ENCODE measurements at regions not wholly inside any gene's neighbourhood (a gene's known extent, or its start where the extent isn't known, plus 50 kb on each side); places are given as distances from the start of the nearest gene placed in this dataset.

GRCh38 chr4:3352941-3353594 is 60.2 kb downstream of the RGS12 start:
- no peak for TF ChIP-seq FOXM1 (IDR thresholded peaks at IDR 0.05; ENCODE audit: borderline replicate concordance, low read depth)
- TF ChIP-seq TEAD4 (IDR thresholded peaks at IDR 0.05): no peak
- no peak for TF ChIP-seq MAX (IDR thresholded peaks at IDR 0.05)
- TF ChIP-seq YY1 (IDR thresholded peaks at IDR 0.05; ENCODE audit: low read depth): no peak
- no peak for TF ChIP-seq RAD21 (IDR thresholded peaks at IDR 0.05; ENCODE audit: low read depth)
- no peak for TF ChIP-seq REST (IDR thresholded peaks at IDR 0.05; ENCODE audit: low read depth)
- TF ChIP-seq TCF12 (IDR thresholded peaks at IDR 0.05; ENCODE audit: low read depth): no peak
- TF ChIP-seq CEBPB (IDR thresholded peaks at IDR 0.05): no peak
- TF ChIP-seq ZBTB7A (IDR thresholded peaks at IDR 0.05; ENCODE audit: low read depth): no peak
- TF ChIP-seq, protein P1, sequence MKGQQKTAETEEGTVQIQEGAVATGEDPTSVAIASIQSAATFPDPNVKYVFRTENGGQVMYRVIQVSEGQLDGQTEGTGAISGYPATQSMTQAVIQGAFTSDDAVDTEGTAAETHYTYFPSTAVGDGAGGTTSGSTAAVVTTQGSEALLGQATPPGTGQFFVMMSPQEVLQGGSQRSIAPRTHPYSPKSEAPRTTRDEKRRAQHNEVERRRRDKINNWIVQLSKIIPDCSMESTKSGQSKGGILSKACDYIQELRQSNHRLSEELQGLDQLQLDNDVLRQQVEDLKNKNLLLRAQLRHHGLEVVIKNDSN (IDR thresholded peaks at IDR 0.05): no peak
- no peak for TF ChIP-seq TAF1 (IDR thresholded peaks at IDR 0.05; ENCODE audit: low read depth)
- no peak for TF ChIP-seq CREB1 (IDR thresholded peaks at IDR 0.05; ENCODE audit: low read depth)
- no peak for TF ChIP-seq NFIC (IDR thresholded peaks at IDR 0.05)
- TF ChIP-seq EP300 (IDR thresholded peaks at IDR 0.05; ENCODE audit: borderline replicate concordance): no peak

- TF ChIP-seq MAX (IDR thresholded peaks at IDR 0.05) (no peak), EP300 (IDR thresholded peaks at IDR 0.05; ENCODE audit: borderline replicate concordance) (no peak), FOXM1 (IDR thresholded peaks at IDR 0.05; ENCODE audit: borderline replicate concordance, low read depth) (no peak), RAD21 (IDR thresholded peaks at IDR 0.05; ENCODE audit: low read depth) (no peak), TCF12 (IDR thresholded peaks at IDR 0.05; ENCODE audit: low read depth) (no peak), ZBTB7A (IDR thresholded peaks at IDR 0.05; ENCODE audit: low read depth) (no peak), REST (IDR thresholded peaks at IDR 0.05; ENCODE audit: low read depth) (no peak), YY1 (IDR thresholded peaks at IDR 0.05; ENCODE audit: low read depth) (no peak), CEBPB (IDR thresholded peaks at IDR 0.05) (no peak), CREB1 (IDR thresholded peaks at IDR 0.05; ENCODE audit: low read depth) (no peak), TAF1 (IDR thresholded peaks at IDR 0.05; ENCODE audit: low read depth) (no peak), EGR1 (IDR thresholded peaks at IDR 0.05) (no peak), TEAD4 (IDR thresholded peaks at IDR 0.05) (no peak)
- TF ChIP-seq, protein P1 (IDR thresholded peaks at IDR 0.05): no peak
These were observed 61.1 kb downstream of the RGS12 start for GRCh38 chr4:3353752-3354454.

DNA sequence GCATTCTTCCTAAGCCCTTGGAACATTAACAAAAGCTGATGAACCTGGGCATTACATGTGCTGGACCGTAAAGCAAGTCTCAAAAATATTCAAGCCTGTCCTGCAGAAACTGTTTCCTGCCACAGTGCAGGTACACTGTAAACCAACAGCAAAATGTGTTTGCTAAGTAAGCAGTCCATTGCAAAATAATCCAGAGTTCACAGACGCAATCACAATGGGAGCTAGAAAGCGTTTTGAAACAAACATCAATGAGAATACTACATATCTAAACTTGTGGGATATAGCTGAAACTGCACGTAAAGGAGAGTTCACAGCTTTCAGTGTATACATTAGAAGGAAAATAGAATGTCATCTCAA is 61.6 kb downstream of the RGS12 start:
- TF ChIP-seq TAF1 (IDR thresholded peaks at IDR 0.05; ENCODE audit: low read depth) (no peak), ZBTB7A (IDR thresholded peaks at IDR 0.05; ENCODE audit: low read depth) (no peak), TEAD4 (IDR thresholded peaks at IDR 0.05) (no peak), EP300 (IDR thresholded peaks at IDR 0.05; ENCODE audit: borderline replicate concordance) (no peak), MAX (IDR thresholded peaks at IDR 0.05) (no peak), YY1 (IDR thresholded peaks at IDR 0.05; ENCODE audit: low read depth) (no peak), CEBPB (IDR thresholded peaks at IDR 0.05) (no peak), CREB1 (IDR thresholded peaks at IDR 0.05; ENCODE audit: low read depth) (no peak), FOXM1 (IDR thresholded peaks at IDR 0.05; ENCODE audit: borderline replicate concordance, low read depth) (no peak), NFIC (IDR thresholded peaks at IDR 0.05) (no peak), RAD21 (IDR thresholded peaks at IDR 0.05; ENCODE audit: low read depth) (no peak), TCF12 (IDR thresholded peaks at IDR 0.05; ENCODE audit: low read depth) (no peak), EGR1 (IDR thresholded peaks at IDR 0.05) (no peak), REST (IDR thresholded peaks at IDR 0.05; ENCODE audit: low read depth) (no peak)
- TF ChIP-seq, protein P1 (IDR thresholded peaks at IDR 0.05): no peak

All from Ishikawa (cell line).